ENCODE measurements at regions not wholly inside any gene's neighbourhood (a gene's known extent, or its start where the extent isn't known, plus 50 kb on each side); places are given as distances from the start of the nearest gene placed in this dataset.
"Not testable (repeated sequence)": the region's sequence is repeated elsewhere in the genome, so short reads cannot be mapped to it uniquely, and the experiment has no call there.

DNA sequence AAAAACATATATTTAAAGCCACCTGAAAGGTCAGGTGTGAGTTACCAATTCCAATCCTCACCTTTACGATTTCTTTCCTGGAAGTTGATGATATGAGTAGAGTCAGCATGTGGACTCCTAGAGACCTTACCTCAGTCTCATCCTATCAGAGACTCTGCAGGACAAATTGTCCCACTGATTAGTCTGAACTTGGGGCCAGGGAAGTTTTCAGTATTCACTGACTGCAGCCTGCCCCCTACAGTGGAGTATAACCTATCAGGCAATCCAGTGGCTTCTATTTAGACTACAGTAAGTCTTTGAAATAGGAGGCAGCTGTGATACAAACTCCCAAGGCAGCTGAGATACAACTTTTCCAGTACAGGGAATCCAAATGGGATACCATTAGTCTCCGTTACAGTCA lies 449.4 kb upstream of the CDH10 start (continued):
- TF ChIP-seq TSHZ2 (CRISPR knock-in tag; IDR thresholded peaks at IDR 0.05) (no peak), ZC3H10 (CRISPR knock-in tag; IDR thresholded peaks at IDR 0.05) (no peak), ZFP30 (CRISPR knock-in tag; IDR thresholded peaks at IDR 0.05) (no peak), ESRRG (CRISPR knock-in tag; IDR thresholded peaks at IDR 0.05) (no peak)
- TF ChIP-seq, protein P1, sequence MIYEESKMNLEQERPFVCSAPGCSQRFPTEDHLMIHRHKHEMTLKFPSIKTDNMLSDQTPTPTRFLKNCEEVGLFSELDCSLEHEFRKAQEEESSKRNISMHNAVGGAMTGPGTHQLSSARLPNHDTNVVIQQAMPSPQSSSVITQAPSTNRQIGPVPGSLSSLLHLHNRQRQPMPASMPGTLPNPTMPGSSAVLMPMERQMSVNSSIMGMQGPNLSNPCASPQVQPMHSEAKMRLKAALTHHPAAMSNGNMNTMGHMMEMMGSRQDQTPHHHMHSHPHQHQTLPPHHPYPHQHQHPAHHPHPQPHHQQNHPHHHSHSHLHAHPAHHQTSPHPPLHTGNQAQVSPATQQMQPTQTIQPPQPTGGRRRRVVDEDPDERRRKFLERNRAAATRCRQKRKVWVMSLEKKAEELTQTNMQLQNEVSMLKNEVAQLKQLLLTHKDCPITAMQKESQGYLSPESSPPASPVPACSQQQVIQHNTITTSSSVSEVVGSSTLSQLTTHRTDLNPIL (CRISPR knock-in tag; IDR thresholded peaks at IDR 0.05; ENCODE audit: low read depth): no peak

DNA sequence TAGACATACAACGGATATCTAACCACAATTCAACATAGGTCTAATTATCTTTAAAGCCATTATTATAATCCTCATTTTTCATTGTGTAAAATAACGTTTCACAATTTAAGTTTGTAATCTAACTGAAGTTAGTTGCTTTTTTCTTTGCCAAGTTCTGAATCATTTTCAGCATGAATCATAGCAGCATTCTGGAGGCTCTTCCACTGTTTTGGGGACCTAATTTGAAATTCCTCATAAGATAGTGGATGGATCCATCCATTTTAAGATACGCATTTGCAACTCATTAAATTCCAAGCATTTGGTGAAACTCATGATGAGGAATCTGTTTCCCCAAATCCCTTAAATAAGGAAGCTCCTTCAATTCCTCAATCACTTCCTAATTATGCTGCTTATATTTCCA lies 447.1 kb upstream of the CDH10 start:
- TF ChIP-seq ZNF70 (CRISPR knock-in tag; IDR thresholded peaks at IDR 0.05) (no peak), TSHZ2 (CRISPR knock-in tag; IDR thresholded peaks at IDR 0.05) (no peak), BACH2 (CRISPR knock-in tag; IDR thresholded peaks at IDR 0.05; ENCODE audit: borderline replicate concordance) (no peak), SNAI2 (CRISPR knock-in tag; IDR thresholded peaks at IDR 0.05) (no peak), ISL1 (CRISPR knock-in tag; IDR thresholded peaks at IDR 0.05) (no peak), RARB (CRISPR knock-in tag; IDR thresholded peaks at IDR 0.05) (no peak)
- ATAC-seq: no peak

- no peak for ATAC-seq
- TF ChIP-seq ZNF565 (CRISPR knock-in tag; conservative IDR thresholded peaks at IDR 0.05; ENCODE audit: low read depth) (no peak), PPARA (CRISPR knock-in tag; IDR thresholded peaks at IDR 0.05; ENCODE audit: borderline replicate concordance) (no peak), CSRNP3 (CRISPR knock-in tag; IDR thresholded peaks at IDR 0.05) (no peak), ZFP30 (CRISPR knock-in tag; IDR thresholded peaks at IDR 0.05) (no peak), ARNTL (CRISPR knock-in tag; IDR thresholded peaks at IDR 0.05; ENCODE audit: borderline replicate concordance, low read depth) (no peak), RARB (CRISPR knock-in tag; IDR thresholded peaks at IDR 0.05) (no peak), ZNF8 (CRISPR knock-in tag; IDR thresholded peaks at IDR 0.05) (no peak), OSR1 (CRISPR knock-in tag; IDR thresholded peaks at IDR 0.05) (no peak)
- TF ChIP-seq, protein P1 (CRISPR knock-in tag; IDR thresholded peaks at IDR 0.05; ENCODE audit: low read depth): no peak
Measured at GRCh38 chr5:25090854-25091253, 446.1 kb upstream of the CDH10 start.

DNA sequence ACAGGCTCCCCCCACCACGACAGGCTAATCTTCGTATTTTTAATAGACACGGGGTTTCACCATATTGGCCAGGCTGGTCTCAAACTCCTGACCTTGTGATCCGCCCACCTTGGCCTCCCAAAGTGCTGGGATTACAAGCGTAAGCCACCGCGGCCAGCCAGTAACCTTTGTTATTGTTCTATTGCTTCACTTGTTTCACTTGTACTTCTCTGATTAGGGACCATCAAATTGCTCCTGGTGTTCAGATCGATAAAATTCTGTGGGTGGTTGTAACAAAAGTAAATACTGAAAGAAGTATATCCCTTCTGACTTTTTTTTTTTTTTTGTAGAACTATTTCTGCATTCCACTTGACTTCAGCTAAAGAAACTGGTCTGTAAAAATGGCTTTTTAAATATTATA lies 445.5 kb upstream of the CDH10 start:
- no peak for ATAC-seq
- TF ChIP-seq TSHZ2 (CRISPR knock-in tag; IDR thresholded peaks at IDR 0.05) (no peak), ZNF8 (CRISPR knock-in tag; IDR thresholded peaks at IDR 0.05) (no peak), BACH2 (CRISPR knock-in tag; IDR thresholded peaks at IDR 0.05; ENCODE audit: borderline replicate concordance) (no peak), ARNTL (CRISPR knock-in tag; IDR thresholded peaks at IDR 0.05; ENCODE audit: borderline replicate concordance, low read depth) (no peak), SNAI2 (CRISPR knock-in tag; IDR thresholded peaks at IDR 0.05) (no peak), ISL1 (CRISPR knock-in tag; IDR thresholded peaks at IDR 0.05) (no peak), RARB (CRISPR knock-in tag; IDR thresholded peaks at IDR 0.05) (no peak), OSR1 (CRISPR knock-in tag; IDR thresholded peaks at IDR 0.05) (no peak), CSRNP3 (CRISPR knock-in tag; IDR thresholded peaks at IDR 0.05) (no peak), ESRRG (CRISPR knock-in tag; IDR thresholded peaks at IDR 0.05) (no peak), ZC3H10 (CRISPR knock-in tag; IDR thresholded peaks at IDR 0.05) (no peak), TOX (CRISPR knock-in tag; IDR thresholded peaks at IDR 0.05; ENCODE audit: borderline replicate concordance) (no peak), ZNF70 (CRISPR knock-in tag; IDR thresholded peaks at IDR 0.05) (no peak), ZFP3 (CRISPR knock-in tag; IDR thresholded peaks at IDR 0.05) (no peak), TCF4 (CRISPR knock-in tag; IDR thresholded peaks at IDR 0.05; ENCODE audit: borderline replicate concordance) (no peak), ZFP30 (CRISPR knock-in tag; IDR thresholded peaks at IDR 0.05) (no peak)

DNA sequence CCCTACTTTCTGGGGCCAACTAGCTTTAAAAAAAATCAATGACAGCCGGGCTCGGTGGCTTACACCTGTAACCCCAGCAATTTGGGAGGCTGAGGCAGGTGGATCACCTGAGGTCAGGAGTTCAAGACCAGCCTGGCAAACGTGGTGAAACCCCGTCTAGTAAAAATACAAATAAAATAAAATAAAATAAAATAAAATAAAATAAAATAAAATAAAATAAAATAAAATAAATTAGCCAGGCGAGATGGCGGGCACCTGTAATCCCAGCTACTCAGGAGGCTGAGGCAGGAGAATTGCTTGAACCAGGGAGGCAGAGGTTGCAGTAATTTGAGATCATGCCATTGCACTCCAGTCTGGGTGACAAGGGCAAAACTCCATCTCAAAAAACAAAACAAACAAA lies 443.9 kb upstream of the CDH10 start:
- ATAC-seq: not testable (repeated sequence)

Measured in SK-N-SH treated with all-trans-retinoic acid at 6 μM for 48 hours (cell line).